LoVo (cell line): ENCODE measurements at regions not wholly inside any gene's neighbourhood (a gene's known extent, or its start where the extent isn't known, plus 50 kb on each side); places are given as distances from the start of the nearest gene placed in this dataset.

Experiments
- DNase-seq: peaks from one replicate; pipeline ENCODE4 v3.0.0-alpha.2; 2016; ENCODE audit warnings: low spot score

GRCh38 chr12:24557738-24558137 is 391.2 kb downstream of the BCAT1 start:
- no peak for DNase-seq

GRCh38 chr12:24555730-24556129 is 393.2 kb downstream of the BCAT1 start:
- DNase-seq = no peak

- no peak for DNase-seq
These were observed 394.1 kb downstream of the BCAT1 start for GRCh38 chr12:24554612-24555295.

- no peak for DNase-seq
These were observed 395.6 kb downstream of the BCAT1 start for GRCh38 chr12:24553259-24553658.

- no peak for DNase-seq
These were observed 397.6 kb downstream of the BCAT1 start for GRCh38 chr12:24551163-24551786.

- DNase-seq = no peak
These were observed 398.3 kb downstream of the BCAT1 start for GRCh38 chr12:24550609-24551008.

- no peak for DNase-seq
These were observed 402.2 kb downstream of the BCAT1 start for GRCh38 chr12:24546661-24547060.

GRCh38 chr12:24546084-24546483 is 402.8 kb downstream of the BCAT1 start:
- no peak for DNase-seq

- no peak for DNase-seq
These were observed 404.5 kb downstream of the BCAT1 start for GRCh38 chr12:24544368-24544767.

- DNase-seq = no peak
These were observed 407.6 kb downstream of the BCAT1 start for GRCh38 chr12:24541193-24541871.

- DNase-seq = no peak
These were observed 409.3 kb downstream of the BCAT1 start for GRCh38 chr12:24539646-24540045.

- DNase-seq = no peak
These were observed 411.6 kb downstream of the BCAT1 start for GRCh38 chr12:24537083-24537860.

- no peak for DNase-seq
These were observed 413.4 kb downstream of the BCAT1 start for GRCh38 chr12:24535334-24536069.

- no peak for DNase-seq
These were observed 414.3 kb downstream of the BCAT1 start for GRCh38 chr12:24534622-24535021.

- no peak for DNase-seq
These were observed 415.1 kb downstream of the BCAT1 start for GRCh38 chr12:24533716-24534352.

GRCh38 chr12:24530689-24531088 is 418.2 kb downstream of the BCAT1 start:
- DNase-seq = no peak

GRCh38 chr12:24527102-24527501 is 421.8 kb downstream of the BCAT1 start:
- DNase-seq = no peak

GRCh38 chr12:24522736-24523135 is 426.2 kb downstream of the BCAT1 start:
- DNase-seq = no peak

- no peak for DNase-seq
These were observed 429.1 kb downstream of the BCAT1 start for GRCh38 chr12:24519759-24520158.

- DNase-seq = no peak
These were observed 431.9 kb downstream of the BCAT1 start for GRCh38 chr12:24517000-24517399.

GRCh38 chr12:24510581-24511125 is 438.2 kb downstream of the BCAT1 start:
- DNase-seq = no peak
